NCI-H1436 (cell line): ENCODE measurements at regions not wholly inside any gene's neighbourhood (a gene's known extent, or its start where the extent isn't known, plus 50 kb on each side); places are given as distances from the start of the nearest gene placed in this dataset.
"Not testable (repeated sequence)": the region's sequence is repeated elsewhere in the genome, so short reads cannot be mapped to it uniquely, and the experiment has no call there.

Experiments
- DNase-seq: peaks from one replicate; lab custom pipeline; 2025; lab: John Stamatoyannopoulos, UW

- DNase-seq = no peak
These were observed 125.6 kb upstream of the ZNF608 start for GRCh38 chr5:124872086-124872485.

GRCh38 chr5:124872615-124873014 lies 126.2 kb upstream of the ZNF608 start:
- DNase-seq = no peak

GRCh38 chr5:124873188-124873587 lies 126.7 kb upstream of the ZNF608 start:
- DNase-seq = no peak

- DNase-seq = no peak
These were observed 127.3 kb upstream of the ZNF608 start for GRCh38 chr5:124873713-124874112.

GRCh38 chr5:124876566-124876965 lies 130.1 kb upstream of the ZNF608 start:
- no peak for DNase-seq

- no peak for DNase-seq
These were observed 130.5 kb upstream of the ZNF608 start for GRCh38 chr5:124876983-124877382.

GRCh38 chr5:124877501-124878146 lies 131.2 kb upstream of the ZNF608 start:
- no peak for DNase-seq

GRCh38 chr5:124878583-124879342 lies 132.3 kb upstream of the ZNF608 start:
- DNase-seq = no peak

GRCh38 chr5:124880903-124881697 lies 134.7 kb upstream of the ZNF608 start:
- DNase-seq = no peak

GRCh38 chr5:124883681-124884080 lies 137.2 kb upstream of the ZNF608 start:
- no peak for DNase-seq

- no peak for DNase-seq
These were observed 137.7 kb upstream of the ZNF608 start for GRCh38 chr5:124884114-124884513.

GRCh38 chr5:124885490-124885889 lies 139.1 kb upstream of the ZNF608 start:
- no peak for DNase-seq

- no peak for DNase-seq
These were observed 140.8 kb upstream of the ZNF608 start for GRCh38 chr5:124887223-124887622.

- no peak for DNase-seq
These were observed 141.6 kb upstream of the ZNF608 start for GRCh38 chr5:124888050-124888506.

- DNase-seq = no peak
These were observed 142.4 kb upstream of the ZNF608 start for GRCh38 chr5:124888622-124889485.

- DNase-seq = no peak
These were observed 143.0 kb upstream of the ZNF608 start for GRCh38 chr5:124889486-124889825.

GRCh38 chr5:124889850-124890249 lies 143.4 kb upstream of the ZNF608 start:
- no peak for DNase-seq

GRCh38 chr5:124890442-124890841 lies 144.0 kb upstream of the ZNF608 start:
- not testable (repeated sequence) for DNase-seq

GRCh38 chr5:124891179-124891578 lies 144.7 kb upstream of the ZNF608 start:
- no peak for DNase-seq

GRCh38 chr5:124892185-124892848 lies 145.9 kb upstream of the ZNF608 start:
- no peak for DNase-seq

- DNase-seq = no peak
These were observed 148.1 kb upstream of the ZNF608 start for GRCh38 chr5:124894541-124894940.
